ENCODE measurements at regions not wholly inside any gene's neighbourhood (a gene's known extent, or its start where the extent isn't known, plus 50 kb on each side); places are given as distances from the start of the nearest gene placed in this dataset.

GRCh38 chr11:122294041-122294440 lies 178.0 kb upstream of the BLID start:
- DNase-seq (ENCODE audit: extremely low read depth in 1 of 4, low spot score in 3 of 4) (no peak), FAIRE-seq (no peak), ATAC-seq (no peak)
- no peaks in the 10 kb centered on the region for H3K27me3 ChIP-seq (ENCODE audit: control insufficient read depth in 2 of 2, insufficient read depth in 2 of 2, low read length in 2 of 2)
- ChIA-PET POLR2A (no interaction called here), CTCF (ENCODE audit: low intra/inter-chr PET ratio) (no interaction called here)
- H3K9me1 ChIP-seq (ENCODE audit: control insufficient read depth, insufficient read depth, low read length): no peaks in the 10 kb centered on the region
- H3K9me3 ChIP-seq (replicated peaks; ENCODE audit: control insufficient read depth, insufficient read depth, low read depth, low read length): no peaks in the 10 kb centered on the region; the same call in 1 of the 2 replicates
- no peak overlapping the region for H3K27ac ChIP-seq (ENCODE audit: extremely low read depth, low read depth, low read length)
- H4K20me1 ChIP-seq (replicated peaks; ENCODE audit: control insufficient read depth, insufficient read depth, low read length): no peaks in the 10 kb centered on the region
- BruUV-seq (replicated peaks): no TSS peak
- WGBS (ENCODE audit: insufficient coverage, low coverage, missing lambda C conversion rate): 3% methylated on average over 3 of the region's 3 CpGs
- no peak overlapping the region for H3K9ac ChIP-seq (ENCODE audit: insufficient read depth in 1 of 2, low read depth in 2 of 2, low read length in 2 of 2)
- intact Hi-C loops (cut with micrococcal nuclease) (no loop called here), in situ Hi-C loops (cut with MboI) (no loop called here)
- H3K4me2 ChIP-seq (ENCODE audit: insufficient read depth, low read length): no peak overlapping the region
- no peak overlapping the region for H2AFZ ChIP-seq (ENCODE audit: low read depth, low read length)
- H3K79me2 ChIP-seq (ENCODE audit: control insufficient read depth, insufficient read depth, low read length): no peaks in the 10 kb centered on the region
- H3K4me3 ChIP-seq: no peak overlapping the region
- TF ChIP-seq MAX (CRISPR knock-in tag; IDR thresholded peaks at IDR 0.05) (no peak), ZNF589 (CRISPR knock-in tag; IDR thresholded peaks at IDR 0.05; ENCODE audit: low read depth) (no peak), ZNF224 (CRISPR knock-in tag; IDR thresholded peaks at IDR 0.05) (no peak), ZBTB7A (IDR thresholded peaks at IDR 0.05; ENCODE audit: borderline replicate concordance, control insufficient read depth, low read depth, low read length) (no peak), E2F8 (IDR thresholded peaks at IDR 0.05; ENCODE audit: low read depth, partially characterized antibody) (no peak), MECOM (CRISPR knock-in tag; IDR thresholded peaks at IDR 0.05) (no peak)
- no peaks in the 10 kb centered on the region for H3K4me1 ChIP-seq (replicated peaks in 1 of 2; ENCODE audit: control insufficient read depth in 2 of 2, insufficient read depth in 2 of 2, low read length in 2 of 2)
- H3K36me3 ChIP-seq (ENCODE audit: control insufficient read depth, insufficient read depth, low read length): no peaks in the 10 kb centered on the region

Data from K562 (cell line).